ENCODE measurements at regions not wholly inside any gene's neighbourhood (a gene's known extent, or its start where the extent isn't known, plus 50 kb on each side); places are given as distances from the start of the nearest gene placed in this dataset.

DNA sequence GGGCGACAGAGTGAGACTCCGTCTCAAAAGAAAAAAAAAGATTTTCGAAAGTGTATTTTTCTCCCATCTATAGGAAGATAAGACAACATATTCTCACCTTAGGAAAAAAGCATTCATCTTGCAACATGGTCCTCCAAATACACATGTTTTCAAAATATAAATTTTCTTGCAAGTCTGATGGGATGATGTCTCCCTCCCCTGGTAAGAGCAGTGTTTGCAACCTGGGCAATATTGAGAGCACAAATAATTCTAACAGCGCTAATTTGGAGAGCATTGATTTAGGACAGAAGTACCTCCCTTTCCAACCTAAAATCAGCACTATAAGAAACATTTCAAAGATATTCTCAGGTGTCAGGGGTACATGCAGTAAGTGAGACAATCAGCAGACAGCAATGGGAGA is 61.0 kb upstream of the SHISA2 start:
- TF ChIP-seq EZH2phosphoT487 (IDR thresholded peaks at IDR 0.05; ENCODE audit: borderline replicate concordance) (no peak), RAD21 (IDR thresholded peaks at IDR 0.05; ENCODE audit: low read depth) (peak; percentile 21; the same call in 1 of the 2 replicates), YY1 (IDR thresholded peaks at IDR 0.05; ENCODE audit: extremely low read depth, insufficient replicate concordance, low read depth, low read length) (no peak), POLR2AphosphoS5 (IDR thresholded peaks at IDR 0.05; ENCODE audit: low read depth, low read length) (no peak), POLR2A (IDR thresholded peaks at IDR 0.05; ENCODE audit: borderline replicate concordance, extremely low read depth, insufficient read depth, insufficient read length) (no peak), EZH2 (IDR thresholded peaks at IDR 0.05) (no peak)
- TF ChIP-seq, protein P1, sequence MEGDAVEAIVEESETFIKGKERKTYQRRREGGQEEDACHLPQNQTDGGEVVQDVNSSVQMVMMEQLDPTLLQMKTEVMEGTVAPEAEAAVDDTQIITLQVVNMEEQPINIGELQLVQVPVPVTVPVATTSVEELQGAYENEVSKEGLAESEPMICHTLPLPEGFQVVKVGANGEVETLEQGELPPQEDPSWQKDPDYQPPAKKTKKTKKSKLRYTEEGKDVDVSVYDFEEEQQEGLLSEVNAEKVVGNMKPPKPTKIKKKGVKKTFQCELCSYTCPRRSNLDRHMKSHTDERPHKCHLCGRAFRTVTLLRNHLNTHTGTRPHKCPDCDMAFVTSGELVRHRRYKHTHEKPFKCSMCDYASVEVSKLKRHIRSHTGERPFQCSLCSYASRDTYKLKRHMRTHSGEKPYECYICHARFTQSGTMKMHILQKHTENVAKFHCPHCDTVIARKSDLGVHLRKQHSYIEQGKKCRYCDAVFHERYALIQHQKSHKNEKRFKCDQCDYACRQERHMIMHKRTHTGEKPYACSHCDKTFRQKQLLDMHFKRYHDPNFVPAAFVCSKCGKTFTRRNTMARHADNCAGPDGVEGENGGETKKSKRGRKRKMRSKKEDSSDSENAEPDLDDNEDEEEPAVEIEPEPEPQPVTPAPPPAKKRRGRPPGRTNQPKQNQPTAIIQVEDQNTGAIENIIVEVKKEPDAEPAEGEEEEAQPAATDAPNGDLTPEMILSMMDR (IDR thresholded peaks at IDR 0.05 in 2 of 3, conservative IDR thresholded peaks at IDR 0.05 in 1 of 3; ENCODE audit: borderline replicate concordance in 1 of 3, insufficient read depth in 1 of 3, low read depth in 2 of 3, low read length in 2 of 3): peak in 2 of 3 experiments; percentile 35 to 54; a peak in 4 of 6 replicates
- TF ChIP-seq, protein P2, sequence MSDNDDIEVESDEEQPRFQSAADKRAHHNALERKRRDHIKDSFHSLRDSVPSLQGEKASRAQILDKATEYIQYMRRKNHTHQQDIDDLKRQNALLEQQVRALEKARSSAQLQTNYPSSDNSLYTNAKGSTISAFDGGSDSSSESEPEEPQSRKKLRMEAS (IDR thresholded peaks at IDR 0.05): no peak
